PC-3 (cell line): ENCODE measurements at regions not wholly inside any gene's neighbourhood (a gene's known extent, or its start where the extent isn't known, plus 50 kb on each side); places are given as distances from the start of the nearest gene placed in this dataset.

Experiments used
- EZH2 ChIP-seq: fragments of 300-600 bp; sonication (generic); IDR thresholded peaks from one replicate; pipeline ENCODE4 v1.6.1; 2017; ENCODE audit warnings: antibody characterized with exemption, mild to moderate bottlenecking, low read length; ENCODE audit not compliant: unreplicated experiment
- EZH2phosphoT487 ChIP-seq: fragments of 300-600 bp; sonication (generic); IDR thresholded peaks from 2 replicates; pipeline ENCODE4 v1.6.1; 2018; ENCODE audit warnings: mild to moderate bottlenecking, antibody characterized with exemption, low read length, borderline replicate concordance
- TF ChIP-seq, protein P1 (sequence below): fragments of 300-600 bp; sonication (generic); conservative IDR thresholded peaks from 2 replicates; pipeline ENCODE4 v1.5.1; 2017; ENCODE audit warnings: antibody characterized with exemption, low read depth, mild to moderate bottlenecking, low read length

GRCh38 chr2:163934131-163934530, 198.3 kb upstream of the FIGN start:
- TF ChIP-seq, protein P1, sequence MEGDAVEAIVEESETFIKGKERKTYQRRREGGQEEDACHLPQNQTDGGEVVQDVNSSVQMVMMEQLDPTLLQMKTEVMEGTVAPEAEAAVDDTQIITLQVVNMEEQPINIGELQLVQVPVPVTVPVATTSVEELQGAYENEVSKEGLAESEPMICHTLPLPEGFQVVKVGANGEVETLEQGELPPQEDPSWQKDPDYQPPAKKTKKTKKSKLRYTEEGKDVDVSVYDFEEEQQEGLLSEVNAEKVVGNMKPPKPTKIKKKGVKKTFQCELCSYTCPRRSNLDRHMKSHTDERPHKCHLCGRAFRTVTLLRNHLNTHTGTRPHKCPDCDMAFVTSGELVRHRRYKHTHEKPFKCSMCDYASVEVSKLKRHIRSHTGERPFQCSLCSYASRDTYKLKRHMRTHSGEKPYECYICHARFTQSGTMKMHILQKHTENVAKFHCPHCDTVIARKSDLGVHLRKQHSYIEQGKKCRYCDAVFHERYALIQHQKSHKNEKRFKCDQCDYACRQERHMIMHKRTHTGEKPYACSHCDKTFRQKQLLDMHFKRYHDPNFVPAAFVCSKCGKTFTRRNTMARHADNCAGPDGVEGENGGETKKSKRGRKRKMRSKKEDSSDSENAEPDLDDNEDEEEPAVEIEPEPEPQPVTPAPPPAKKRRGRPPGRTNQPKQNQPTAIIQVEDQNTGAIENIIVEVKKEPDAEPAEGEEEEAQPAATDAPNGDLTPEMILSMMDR = no peak
- TF ChIP-seq EZH2 (no peak), EZH2phosphoT487 (no peak)
